ENCODE measurements at regions not wholly inside any gene's neighbourhood (a gene's known extent, or its start where the extent isn't known, plus 50 kb on each side); places are given as distances from the start of the nearest gene placed in this dataset.

DNA sequence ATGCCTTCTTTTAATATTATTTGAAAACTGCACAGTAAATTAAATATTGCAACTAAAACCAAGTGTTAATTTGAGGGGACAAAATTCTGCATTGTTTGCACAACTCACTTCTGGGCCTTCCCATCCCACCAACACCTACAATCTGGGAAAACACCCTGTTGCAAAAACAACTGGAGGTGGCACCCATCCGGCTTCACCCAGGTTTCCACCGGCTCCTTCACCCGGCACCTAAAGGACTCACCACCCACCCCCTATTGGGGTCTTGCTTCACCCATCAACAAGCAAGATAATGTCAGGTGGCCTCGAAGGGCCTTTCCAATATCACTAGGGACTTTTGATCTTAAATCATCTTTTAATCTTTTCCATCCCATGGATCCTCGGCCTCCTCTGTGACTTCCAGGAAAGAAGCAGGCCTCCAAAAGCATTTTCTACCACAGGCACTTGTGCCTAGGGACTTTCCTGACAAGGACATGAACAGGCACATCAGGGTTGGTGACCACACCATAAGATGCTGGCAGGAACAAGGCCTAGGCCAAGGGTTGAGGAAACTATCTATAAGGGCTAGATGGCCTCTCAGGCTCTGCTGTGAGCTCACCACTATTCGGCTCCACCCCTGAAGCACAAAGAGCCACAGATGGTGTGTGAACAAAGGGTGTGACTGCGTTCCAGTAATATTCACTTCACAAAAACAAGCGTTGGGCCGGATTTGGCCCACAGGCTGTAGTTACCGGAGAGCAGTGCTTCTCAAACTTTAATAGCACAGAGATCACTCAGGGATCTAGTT is 205.1 kb downstream of the AUH start:
- DNase-seq (ENCODE audit: low read depth in 2 of 2) = no peak

- DNase-seq (ENCODE audit: low read depth in 2 of 2) = no peak
Measured at GRCh38 chr9:91157883-91158282, 203.8 kb downstream of the AUH start.

DNA sequence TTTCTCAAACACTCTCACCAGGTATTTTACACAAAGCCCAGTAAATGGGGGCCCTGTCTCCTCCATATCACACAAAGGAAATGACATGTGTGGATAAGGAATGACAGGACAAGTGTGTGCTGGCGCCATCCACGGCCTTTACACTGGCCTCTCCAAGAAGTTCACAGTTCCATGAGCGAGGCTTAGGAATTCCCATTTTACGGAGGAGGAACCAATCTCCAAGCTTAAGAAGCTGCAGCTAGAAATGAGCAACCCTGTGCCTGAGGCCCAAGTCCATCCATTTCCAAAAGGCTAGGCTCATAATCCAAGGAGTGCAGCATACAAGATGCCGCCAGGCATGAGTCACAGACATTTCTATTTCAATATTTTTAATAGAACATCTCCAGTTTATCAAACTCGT is 203.4 kb downstream of the AUH start:
- no peak for DNase-seq (ENCODE audit: low read depth in 2 of 2)

DNA sequence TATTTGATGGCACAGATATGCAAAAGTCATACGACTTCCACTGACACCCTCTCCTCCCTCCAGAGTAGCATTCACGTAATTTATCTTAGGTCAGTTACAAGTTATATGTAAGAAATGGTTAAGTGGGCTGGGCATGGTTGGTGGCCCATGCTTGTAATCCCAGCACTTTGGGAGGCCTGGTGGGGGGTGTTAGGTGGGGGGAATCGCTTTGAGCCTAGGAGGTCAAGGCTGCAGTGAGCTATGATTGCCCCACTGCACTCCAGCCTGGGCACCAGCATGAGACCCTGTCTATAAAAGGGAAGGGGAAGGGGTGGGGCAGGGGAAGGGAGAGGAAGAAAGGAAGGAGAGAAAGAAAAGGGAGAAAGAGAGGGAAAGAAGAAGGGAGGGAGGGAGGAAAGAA is 202.8 kb downstream of the AUH start:
- no peak for DNase-seq (ENCODE audit: low read depth in 2 of 2)

- no peak for DNase-seq (ENCODE audit: low read depth in 2 of 2)
Measured at GRCh38 chr9:91159664-91160121, 202.0 kb downstream of the AUH start.

- DNase-seq (ENCODE audit: low read depth in 2 of 2) = no peak
Measured at GRCh38 chr9:91160181-91160580, 201.5 kb downstream of the AUH start.

DNA sequence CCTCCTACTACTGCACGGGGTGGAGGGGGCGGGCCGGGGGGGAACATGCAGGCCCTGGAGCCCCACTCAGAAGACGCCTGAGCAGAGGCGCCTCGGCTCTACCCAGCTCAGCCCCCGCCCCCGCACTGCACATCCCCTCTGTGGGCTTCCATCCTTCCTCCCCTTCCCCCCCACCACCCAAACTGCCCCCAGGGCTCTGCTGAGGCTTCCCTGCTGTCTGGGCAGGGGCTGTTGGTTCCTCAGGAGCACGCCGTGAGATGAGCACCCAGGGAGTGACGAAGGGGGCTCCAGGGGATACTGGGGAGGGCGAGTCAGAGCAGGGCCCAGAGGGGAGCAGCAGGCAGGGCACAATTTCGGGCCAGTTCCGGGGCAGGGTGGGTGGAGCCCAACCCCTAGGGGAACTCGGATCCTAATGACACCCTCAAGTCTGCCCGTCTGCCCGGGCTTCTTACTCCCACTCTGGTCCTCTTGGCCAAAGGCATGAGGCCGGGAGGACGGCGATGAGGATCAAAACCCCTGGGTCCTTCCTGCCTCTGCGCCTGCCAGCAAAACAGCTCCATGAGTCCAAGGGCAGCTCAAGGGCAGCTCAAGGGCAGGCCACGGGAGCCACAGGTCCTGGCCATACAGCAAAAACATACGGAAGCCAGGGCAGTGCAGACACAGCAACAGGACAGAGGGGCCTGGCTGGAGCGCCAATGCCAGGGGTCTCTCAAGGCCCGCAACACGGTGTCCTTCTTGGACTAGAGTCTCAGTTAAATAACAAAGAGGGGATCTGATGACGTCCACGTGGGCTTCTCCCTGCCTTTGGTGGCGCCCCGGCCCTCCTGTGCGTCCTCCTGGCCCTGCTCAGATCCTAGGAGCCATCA is 200.9 kb downstream of the AUH start:
- no peak for DNase-seq (ENCODE audit: low read depth in 2 of 2)

- DNase-seq (ENCODE audit: low read depth in 2 of 2) = no peak
Measured at GRCh38 chr9:91161465-91162300, 200.0 kb downstream of the AUH start.

- DNase-seq (ENCODE audit: low read depth in 2 of 2) = no peak
Measured at GRCh38 chr9:91162311-91162710, 199.4 kb downstream of the AUH start.

- no peak for DNase-seq (ENCODE audit: low read depth in 2 of 2)
Measured at GRCh38 chr9:91162784-91163443, 198.8 kb downstream of the AUH start.

DNA sequence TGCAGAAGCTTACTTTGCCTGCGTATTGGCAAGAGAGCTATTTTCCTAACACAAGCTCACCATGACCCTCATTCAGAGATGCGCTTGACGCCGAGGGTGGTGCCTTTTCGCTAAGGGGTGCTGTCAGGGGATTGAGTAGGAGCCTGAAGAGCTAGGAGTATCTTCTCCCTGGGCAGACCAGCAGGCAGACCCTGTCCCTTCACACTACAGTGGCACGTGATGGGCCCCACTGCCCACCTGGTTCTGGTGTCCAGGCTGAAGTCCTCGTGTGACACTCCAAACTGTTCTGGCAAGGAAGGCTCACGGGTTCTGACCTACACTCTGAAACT is 198.3 kb downstream of the AUH start:
- DNase-seq (ENCODE audit: low read depth in 2 of 2) = no peak

DNA sequence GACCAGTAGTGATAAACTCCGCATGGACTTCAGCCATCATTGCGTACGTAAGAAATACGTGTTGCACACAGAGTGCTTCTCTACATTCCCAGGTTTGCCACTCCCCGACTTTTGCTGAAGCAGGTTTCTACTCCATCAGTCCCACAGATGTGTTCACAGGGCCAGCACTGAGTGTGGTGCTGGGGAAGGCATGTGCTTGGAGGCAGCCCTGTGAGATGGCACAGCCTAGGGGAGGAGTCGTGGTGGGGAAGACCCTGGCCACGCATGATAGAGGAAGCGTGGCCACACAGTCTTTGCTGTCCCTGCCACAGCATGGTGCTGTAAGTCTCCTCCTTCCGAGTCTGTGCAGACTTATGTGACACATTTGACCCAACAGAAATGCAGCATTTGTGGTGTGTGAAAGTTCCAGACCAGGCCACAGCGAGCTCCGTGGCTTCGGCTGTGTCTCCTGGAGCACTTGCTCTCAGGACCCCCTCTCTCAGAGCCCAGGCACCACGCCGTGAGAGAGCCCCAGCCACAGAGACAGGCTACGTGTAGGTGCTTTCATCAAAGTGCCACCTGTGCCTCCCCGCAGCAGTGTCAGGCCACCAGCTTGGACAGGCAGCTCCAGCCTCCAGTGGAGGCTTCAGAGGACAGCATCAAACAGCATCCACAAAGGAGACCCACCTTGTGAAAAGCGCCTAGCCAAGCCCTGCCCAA is 197.8 kb downstream of the AUH start:
- no peak for DNase-seq (ENCODE audit: low read depth in 2 of 2)
